HepG2 (cell line): ENCODE measurements at regions not wholly inside any gene's neighbourhood (a gene's known extent, or its start where the extent isn't known, plus 50 kb on each side); places are given as distances from the start of the nearest gene placed in this dataset.

Experiments
- CBX2 ChIP-seq, 2 experiments: fragments of 200-600 bp in 1 of 2; sonication (generic); formaldehyde crosslinking in 1 of 2; IDR thresholded peaks; 2 replicates each; pipeline versions ENCODE4 v1.7.0 to v1.8.1; 2018 to 2022; ENCODE audit warnings: low read depth in 2 of 2, low read length in 1 of 2, mild to moderate bottlenecking in 1 of 2, missing genetic modification reagents in 1 of 2
- ETV6 ChIP-seq: sonication (generic); formaldehyde crosslinking; conservative IDR thresholded peaks from 2 replicates; pipeline ENCODE4 v1.4.0; 2020; ENCODE audit warnings: missing genetic modification reagents
- FOXK1 ChIP-seq: sonication (generic); formaldehyde crosslinking; IDR thresholded peaks from 2 replicates; pipeline ENCODE4 v1.4.0; 2020; ENCODE audit warnings: low read depth, missing genetic modification reagents, borderline replicate concordance
- HDAC1 ChIP-seq: sonication (generic); formaldehyde crosslinking; IDR thresholded peaks from 2 replicates; pipeline ENCODE4 v1.5.1; 2020; ENCODE audit warnings: mild to moderate bottlenecking, missing genetic modification reagents
- HES4 ChIP-seq: sonication (generic); formaldehyde crosslinking; IDR thresholded peaks from 2 replicates; pipeline ENCODE4 v1.9.0; 2021; ENCODE audit warnings: mild to moderate bottlenecking, missing genetic modification reagents, borderline replicate concordance
- HNF1A ChIP-seq, 2 experiments: sonication (generic) in 1 of 2; formaldehyde crosslinking in 1 of 2; IDR thresholded peaks; 2 replicates each; pipeline versions ENCODE4 v1.4.0 to v1.6.1; 2016 to 2020; ENCODE audit warnings: borderline replicate concordance in 1 of 2, low read depth in 1 of 2, mild to moderate bottlenecking in 1 of 2, missing genetic modification reagents in 1 of 2
- NFIC ChIP-seq: IDR thresholded peaks from 2 replicates; pipeline ENCODE4 v1.6.1; 2012; ENCODE audit warnings: mild to moderate bottlenecking, low read length, inconsistent platforms
- PHF21A ChIP-seq: sonication (generic); formaldehyde crosslinking; IDR thresholded peaks from 2 replicates; pipeline ENCODE4 v1.5.0; 2020; ENCODE audit warnings: mild to moderate bottlenecking, missing genetic modification reagents
- PRPF4 ChIP-seq: fragments of 200-400 bp; formaldehyde crosslinking; IDR thresholded peaks from 2 replicates; pipeline ENCODE4 v1.6.1; 2016; ENCODE audit warnings: low read length, low read depth; ENCODE audit not compliant: poor library complexity, severe bottlenecking
- RERE ChIP-seq: IDR thresholded peaks from 2 replicates; pipeline ENCODE4 v1.6.1; 2016; ENCODE audit warnings: low read depth, missing genetic modification reagents, missing compliant biosample characterization
- SOX13 ChIP-seq, 3 experiments: fragments of 450-650 bp in 1 of 3; sonication (generic) in 1 of 3; formaldehyde crosslinking in 1 of 3; IDR thresholded peaks in 2 of 3; conservative IDR thresholded peaks in 1 of 3; 2 replicates each; pipeline versions ENCODE4 v1.5.0 to v1.6.1; 2016 to 2020; ENCODE audit warnings: antibody characterized with exemption in 1 of 3, mild to moderate bottlenecking in 1 of 3, missing compliant biosample characterization in 1 of 3, missing genetic modification reagents in 1 of 3, moderate library complexity in 1 of 3
- TEAD2 ChIP-seq: sonication (generic); formaldehyde crosslinking; IDR thresholded peaks from 2 replicates; pipeline ENCODE4 v1.9.0; 2021; ENCODE audit warnings: missing genetic modification reagents
- THAP7 ChIP-seq: sonication (generic); formaldehyde crosslinking; IDR thresholded peaks from 2 replicates; pipeline ENCODE4 v1.8.1; 2023; ENCODE audit warnings: mild to moderate bottlenecking, missing genetic modification reagents
- ZBTB25 ChIP-seq: IDR thresholded peaks from 2 replicates; pipeline ENCODE4 v1.6.1; 2018; ENCODE audit warnings: missing genetic modification reagents
- ZBTB7B ChIP-seq: sonication (generic); formaldehyde crosslinking; IDR thresholded peaks from 2 replicates; pipeline ENCODE4 v1.4.0; 2020; ENCODE audit warnings: missing genetic modification reagents
- ZNF747 ChIP-seq: sonication (generic); formaldehyde crosslinking; IDR thresholded peaks from 2 replicates; pipeline ENCODE4 v1.8.1; 2023; ENCODE audit warnings: missing genetic modification reagents, mild to moderate bottlenecking, borderline replicate concordance

GRCh38 chr3:159785273-159785708 lies 203.3 kb upstream of the IL12A start (continued):
- TF ChIP-seq TEAD2 (CRISPR knock-in tag) = no peak
- 0 out of 2 replicates have a peak, but pooled peaks have one; percentile 19 for TF ChIP-seq PHF21A (CRISPR knock-in tag)
- TF ChIP-seq CBX2 (IDR thresholded peaks at IDR 0.05; ENCODE audit: low read depth, low read length) = no peak
- no peak for TF ChIP-seq CBX2 (CRISPR knock-in tag; IDR thresholded peaks at IDR 0.05; ENCODE audit: low read depth)
- 0 out of 2 replicates have a peak, but pooled peaks have one; percentile 39 for TF ChIP-seq RERE (CRISPR knock-in tag)
- no peak for TF ChIP-seq PRPF4
- 0 out of 2 replicates have a peak, but pooled peaks have one; percentile 40 for TF ChIP-seq NFIC
- TF ChIP-seq HDAC1 (CRISPR knock-in tag) = peak; percentile 37; the same call in 1 of the 2 replicates
- TF ChIP-seq THAP7 (CRISPR knock-in tag) = no peak
- peak; percentile 46; the same call in 1 of the 2 replicates for TF ChIP-seq HNF1A (IDR thresholded peaks at IDR 0.05; ENCODE audit: low read depth)
- no peak for TF ChIP-seq HNF1A (CRISPR knock-in tag; IDR thresholded peaks at IDR 0.05; ENCODE audit: borderline replicate concordance)
- no peak for TF ChIP-seq ETV6 (CRISPR knock-in tag)
- peak; percentile 39; the same call in 1 of the 2 replicates for TF ChIP-seq FOXK1 (CRISPR knock-in tag)
- no peak for TF ChIP-seq ZNF747 (CRISPR knock-in tag)
- no peak for TF ChIP-seq SOX13 (IDR thresholded peaks at IDR 0.05)
- TF ChIP-seq SOX13 (CRISPR knock-in tag; conservative IDR thresholded peaks at IDR 0.05 in 1 of 2, IDR thresholded peaks at IDR 0.05 in 1 of 2) = peak in 1 of 2 experiments; percentile 62; a peak in 2 of 4 replicates
- no peak for TF ChIP-seq HES4
- no peak for TF ChIP-seq ZBTB7B
- no peak for TF ChIP-seq ZBTB25 (CRISPR knock-in tag)
